Astrocyte (in vitro differentiated cells and primary cell): ENCODE measurements at regions not wholly inside any gene's neighbourhood (a gene's known extent, or its start where the extent isn't known, plus 50 kb on each side); places are given as distances from the start of the nearest gene placed in this dataset.

Source experiments
- DNase-seq: peaks from one replicate; pipeline ENCODE4 v3.0.0-alpha.2; 2010; ENCODE audit warnings: low read depth
- FAIRE-seq: peaks from 2 replicates; lab custom pipeline; 2011; peaks lifted over from hg19 to GRCh38; lab: Jason Lieb, UNC
- H2AFZ ChIP-seq: 2 replicates; pipeline ENCODE4 v1.6.0; 2012; ENCODE audit warnings: low read depth, low read length, inconsistent platforms
- H3K27ac ChIP-seq: 2 replicates; pipeline ENCODE4 v1.5.1; 2011; ENCODE audit warnings: low read depth, low read length, inconsistent platforms
- H3K27me3 ChIP-seq: 2 replicates; pipeline ENCODE4 v1.6.0; 2011; ENCODE audit warnings: low read length, inconsistent platforms; ENCODE audit not compliant: insufficient read depth
- H3K36me3 ChIP-seq: 2 replicates; pipeline ENCODE4 v1.5.1; 2011; ENCODE audit warnings: low read length, inconsistent platforms; ENCODE audit not compliant: insufficient read depth
- H3K4me1 ChIP-seq: 2 replicates; pipeline ENCODE4 v1.5.1; 2011; ENCODE audit warnings: low read length, inconsistent platforms; ENCODE audit not compliant: insufficient read depth
- H3K4me2 ChIP-seq: 2 replicates; pipeline ENCODE4 v1.6.0; 2012; ENCODE audit warnings: low read length, inconsistent platforms
- H3K4me3 ChIP-seq: 2 replicates; pipeline ENCODE4 v1.5.1; 2011; ENCODE audit warnings: low read depth, mild to moderate bottlenecking, low read length, inconsistent platforms; ENCODE audit not compliant: insufficient read depth
- H3K79me2 ChIP-seq: 2 replicates; pipeline ENCODE4 v1.6.0; 2012; ENCODE audit warnings: mild to moderate bottlenecking, low read length, inconsistent platforms; ENCODE audit not compliant: insufficient read depth
- H3K9ac ChIP-seq: 2 replicates; pipeline ENCODE4 v1.6.0; 2012; ENCODE audit warnings: mild to moderate bottlenecking, low read length, inconsistent platforms
- H3K9me3 ChIP-seq: 2 replicates; pipeline ENCODE4 v1.5.1; 2012; ENCODE audit warnings: low read depth, mild to moderate bottlenecking, low read length, inconsistent platforms; ENCODE audit not compliant: insufficient read depth
- H4K20me1 ChIP-seq: 2 replicates; pipeline ENCODE4 v1.6.0; 2012; ENCODE audit warnings: low read length, inconsistent platforms; ENCODE audit not compliant: insufficient read depth
- H3K27ac Mint-ChIP-seq: one replicate; pipeline ENCODE4 v1.8.0; 2021; ENCODE audit warnings: mild to moderate bottlenecking, mixed read lengths; ENCODE audit not compliant: unreplicated experiment
- H3K27me3 Mint-ChIP-seq: one replicate; pipeline ENCODE4 v1.8.0; 2021; ENCODE audit warnings: low read depth, mixed read lengths; ENCODE audit not compliant: unreplicated experiment
- H3K36me3 Mint-ChIP-seq: one replicate; pipeline ENCODE4 v1.8.0; 2021; ENCODE audit warnings: low read depth, mixed read lengths; ENCODE audit not compliant: unreplicated experiment
- H3K4me1 Mint-ChIP-seq: one replicate; pipeline ENCODE4 v1.8.0; 2021; ENCODE audit warnings: low read depth, mixed read lengths; ENCODE audit not compliant: unreplicated experiment
- H3K4me3 Mint-ChIP-seq: one replicate; pipeline ENCODE4 v1.8.0; 2021; ENCODE audit warnings: mild to moderate bottlenecking, moderate library complexity, mixed read lengths; ENCODE audit not compliant: unreplicated experiment
- H3K9me3 Mint-ChIP-seq: one replicate; pipeline ENCODE4 v1.8.0; 2021; ENCODE audit warnings: mild to moderate bottlenecking, mixed read lengths; ENCODE audit not compliant: unreplicated experiment
- CTCF ChIP-seq: IDR thresholded peaks from 2 replicates; pipeline ENCODE4 v1.5.1; 2011; ENCODE audit warnings: low read depth, mild to moderate bottlenecking, inconsistent platforms, low read length, moderate library complexity; ENCODE audit not compliant: insufficient read depth
- EZH2 ChIP-seq: IDR thresholded peaks from 2 replicates; pipeline ENCODE4 v1.6.1; 2012; ENCODE audit warnings: mild to moderate bottlenecking, low read length, inconsistent platforms; ENCODE audit not compliant: insufficient read depth

GRCh38 chr4:111934314-111934713, 210.9 kb upstream of the FAM241A start:
- Histone ChIP-seq H3K4me3 (no peak overlapping the region), H3K36me3 (no peaks in the 10 kb centered on the region), H3K4me1 (no peaks in the 10 kb centered on the region), H3K4me2 (no peak overlapping the region), H3K79me2 (no peaks in the 10 kb centered on the region), H3K27me3 (no peaks in the 10 kb centered on the region), H3K27ac (no peak overlapping the region), H2AFZ (no peak overlapping the region), H4K20me1 (no peaks in the 10 kb centered on the region), H3K9me3 (no peaks in the 10 kb centered on the region), H3K9ac (no peak overlapping the region)
- Mint-ChIP-seq H3K4me3 (no peak overlapping the region), H3K9me3 (no peaks in the 10 kb centered on the region), H3K4me1 (no peaks in the 10 kb centered on the region), H3K27ac (no peak overlapping the region), H3K36me3 (no peaks in the 10 kb centered on the region), H3K27me3 (no peaks in the 10 kb centered on the region)
- no peak for FAIRE-seq
- TF ChIP-seq EZH2 (no peak), CTCF (no peak)
- DNase-seq = no peak

- Histone ChIP-seq H3K4me1 (no peaks in the 10 kb centered on the region), H3K9ac (no peak overlapping the region), H3K4me3 (no peak overlapping the region), H3K4me2 (no peak overlapping the region), H4K20me1 (no peaks in the 10 kb centered on the region), H3K9me3 (no peaks in the 10 kb centered on the region), H2AFZ (no peak overlapping the region), H3K27ac (no peak overlapping the region), H3K79me2 (no peaks in the 10 kb centered on the region), H3K27me3 (no peaks in the 10 kb centered on the region), H3K36me3 (no peaks in the 10 kb centered on the region)
- Mint-ChIP-seq H3K9me3 (no peaks in the 10 kb centered on the region), H3K36me3 (no peaks in the 10 kb centered on the region), H3K27me3 (no peaks in the 10 kb centered on the region), H3K4me3 (no peak overlapping the region), H3K4me1 (no peaks in the 10 kb centered on the region), H3K27ac (no peak overlapping the region)
- FAIRE-seq (peak; percentile 78), DNase-seq (no peak)
- TF ChIP-seq EZH2 (no peak), CTCF (peak; percentile 39)
These were observed 207.9 kb upstream of the FAM241A start for GRCh38 chr4:111937368-111937767.

- Histone ChIP-seq H3K4me2 (no peak overlapping the region), H3K27me3 (no peaks in the 10 kb centered on the region), H3K9me3 (no peaks in the 10 kb centered on the region), H3K27ac (no peak overlapping the region), H3K4me1 (no peaks in the 10 kb centered on the region), H3K79me2 (no peaks in the 10 kb centered on the region), H3K9ac (no peak overlapping the region), H3K36me3 (no peaks in the 10 kb centered on the region), H3K4me3 (no peak overlapping the region), H4K20me1 (no peaks in the 10 kb centered on the region), H2AFZ (no peak overlapping the region)
- FAIRE-seq (no peak), DNase-seq (no peak)
- Mint-ChIP-seq H3K27me3 (no peaks in the 10 kb centered on the region), H3K9me3 (no peaks in the 10 kb centered on the region), H3K36me3 (no peaks in the 10 kb centered on the region), H3K27ac (no peak overlapping the region), H3K4me1 (no peaks in the 10 kb centered on the region), H3K4me3 (no peak overlapping the region)
- TF ChIP-seq CTCF (no peak), EZH2 (no peak)
These were observed 203.3 kb upstream of the FAM241A start for GRCh38 chr4:111941957-111942356.
